Epithelial cell of esophagus (primary cell): ENCODE measurements at regions not wholly inside any gene's neighbourhood (a gene's known extent, or its start where the extent isn't known, plus 50 kb on each side); places are given as distances from the start of the nearest gene placed in this dataset.

Experiments
- DNase-seq: peaks from one replicate; pipeline ENCODE4 v3.0.0; 2010; ENCODE audit warnings: low read depth
- H3K4me3 ChIP-seq: 2 replicates; pipeline ENCODE4 v1.5.1; 2011; ENCODE audit warnings: mild to moderate bottlenecking, low read length, control low read depth
- CTCF ChIP-seq: IDR thresholded peaks from 2 replicates; pipeline ENCODE4 v1.5.1; 2011; ENCODE audit warnings: low read depth, mild to moderate bottlenecking, low read length, control low read depth, inconsistent platforms; ENCODE audit not compliant: insufficient read depth; ENCODE audit errors: missing control alignments

GRCh38 chr3:26381411-26381810, 241.2 kb upstream of the LRRC3B start:
- H3K4me3 ChIP-seq = no peak overlapping the region
- no peak for DNase-seq
- no peak for TF ChIP-seq CTCF

GRCh38 chr3:26406636-26407035, 215.9 kb upstream of the LRRC3B start:
- DNase-seq = peak; percentile 46
- no peak for TF ChIP-seq CTCF
- H3K4me3 ChIP-seq = no peak overlapping the region

- no peak for TF ChIP-seq CTCF
- H3K4me3 ChIP-seq = no peak overlapping the region
- no peak for DNase-seq
Observed at GRCh38 chr3:26418553-26418952, 204.0 kb upstream of the LRRC3B start.

- no peak overlapping the region for H3K4me3 ChIP-seq
- TF ChIP-seq CTCF = no peak
- no peak for DNase-seq
Observed at GRCh38 chr3:26422415-26422814, 200.2 kb upstream of the LRRC3B start.

- DNase-seq = no peak
- no peak overlapping the region for H3K4me3 ChIP-seq
- no peak for TF ChIP-seq CTCF
Observed at GRCh38 chr3:26425076-26425475, 197.5 kb upstream of the LRRC3B start.

- H3K4me3 ChIP-seq = no peak overlapping the region
- no peak for TF ChIP-seq CTCF
- DNase-seq = no peak
Observed at GRCh38 chr3:26428992-26429391, 193.6 kb upstream of the LRRC3B start.

- peak; percentile 92 for DNase-seq
- TF ChIP-seq CTCF = no peak
- no peak overlapping the region for H3K4me3 ChIP-seq
Observed at GRCh38 chr3:26437678-26438077, 184.9 kb upstream of the LRRC3B start.
